Pons (tissue), 1 donor: ENCODE measurements at regions not wholly inside any gene's neighbourhood (a gene's known extent, or its start where the extent isn't known, plus 50 kb on each side); places are given as distances from the start of the nearest gene placed in this dataset.
"Not testable (repeated sequence)": the region's sequence is repeated elsewhere in the genome, so short reads cannot be mapped to it uniquely, and the experiment has no call there.

Experiments
- DNase-seq: peaks from one replicate; pipeline ENCODE4 v3.0.0-alpha.2; 2016; ENCODE audit warnings: low spot score

DNA sequence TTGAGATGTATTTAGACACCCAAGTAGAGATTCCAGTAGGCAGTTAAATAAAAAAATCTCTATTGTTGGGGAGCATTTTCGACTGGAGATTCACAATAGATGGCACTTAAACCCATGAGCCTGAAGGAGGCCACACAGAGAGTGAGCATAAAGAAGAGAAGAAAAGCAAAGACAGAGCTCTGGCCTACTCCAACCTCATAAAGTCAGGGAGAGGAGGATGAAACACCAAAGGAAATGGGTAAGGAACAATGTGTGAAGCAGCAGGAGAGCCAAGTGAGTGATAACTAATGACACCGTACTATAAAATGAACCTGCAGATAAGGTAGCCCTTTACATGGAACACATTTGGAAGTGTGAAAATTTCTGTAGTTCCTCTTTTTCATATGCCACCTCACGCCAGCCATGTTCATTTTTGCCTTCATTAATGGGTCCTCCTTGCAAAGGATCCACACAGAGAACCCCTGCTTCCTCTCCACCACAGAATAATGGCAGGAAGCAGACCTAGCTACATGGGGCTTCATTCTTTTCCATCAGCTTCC lies 150.0 kb upstream of the SYT10 start:
- DNase-seq: no peak

- no peak for DNase-seq
Measured at GRCh38 chr12:33593753-33594152, 154.1 kb upstream of the SYT10 start.

DNA sequence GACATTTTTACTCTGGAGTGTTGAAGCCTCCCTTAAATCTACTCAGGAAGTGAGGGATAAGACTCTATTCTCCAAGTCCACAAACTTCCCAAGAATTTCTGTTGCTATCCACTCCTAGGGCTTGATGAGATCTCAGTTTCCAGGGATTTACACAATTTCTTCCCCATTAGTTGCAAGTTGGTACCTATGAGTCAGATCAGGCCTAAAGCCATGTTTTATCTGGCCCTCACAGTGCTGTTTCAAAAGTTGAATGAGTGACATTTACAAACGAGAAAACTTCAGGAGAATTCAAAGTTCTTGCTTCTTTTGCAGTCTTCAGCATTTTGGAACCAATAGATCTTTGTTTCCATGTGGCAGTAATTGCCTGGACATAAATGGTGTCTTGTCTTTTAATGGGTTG lies 156.4 kb upstream of the SYT10 start:
- DNase-seq: no peak

DNA sequence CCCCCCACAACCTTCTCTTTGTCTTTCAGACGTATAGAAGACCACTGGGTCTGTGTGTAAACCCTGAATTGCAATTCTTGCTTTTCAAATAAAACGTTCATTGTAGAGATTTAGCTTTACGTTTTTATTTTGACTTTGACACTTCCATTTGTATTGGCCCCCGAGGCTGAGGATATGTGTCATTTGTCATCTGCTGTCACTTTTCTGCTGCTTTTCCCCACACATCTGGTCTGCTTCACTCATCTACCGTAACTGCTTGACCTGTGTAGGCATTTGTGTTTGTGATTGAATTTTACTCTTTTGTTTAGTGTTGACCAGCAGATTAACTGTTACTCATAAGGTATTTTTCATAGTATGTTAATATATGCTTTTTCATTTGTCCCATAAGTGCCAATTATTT lies 157.2 kb upstream of the SYT10 start:
- DNase-seq: no peak

DNA sequence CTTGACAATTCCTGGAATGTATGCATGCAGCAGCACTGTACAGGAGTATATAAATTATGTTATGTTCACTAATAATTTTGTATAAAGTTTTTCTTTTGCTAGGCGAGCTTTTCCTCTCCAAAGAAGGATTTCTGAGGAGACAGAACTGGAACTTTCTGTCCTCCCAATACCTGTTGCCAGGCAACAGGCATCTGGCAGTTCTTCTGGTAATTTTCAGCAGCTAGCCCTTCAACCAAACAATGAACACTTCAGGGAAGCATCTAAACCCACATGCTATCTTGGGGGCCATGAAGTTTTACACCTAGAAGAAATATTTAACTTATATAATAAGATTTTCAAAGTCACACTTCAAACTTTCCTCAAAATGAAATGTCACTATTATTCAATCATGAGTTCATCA lies 162.9 kb upstream of the SYT10 start:
- DNase-seq: no peak

DNA sequence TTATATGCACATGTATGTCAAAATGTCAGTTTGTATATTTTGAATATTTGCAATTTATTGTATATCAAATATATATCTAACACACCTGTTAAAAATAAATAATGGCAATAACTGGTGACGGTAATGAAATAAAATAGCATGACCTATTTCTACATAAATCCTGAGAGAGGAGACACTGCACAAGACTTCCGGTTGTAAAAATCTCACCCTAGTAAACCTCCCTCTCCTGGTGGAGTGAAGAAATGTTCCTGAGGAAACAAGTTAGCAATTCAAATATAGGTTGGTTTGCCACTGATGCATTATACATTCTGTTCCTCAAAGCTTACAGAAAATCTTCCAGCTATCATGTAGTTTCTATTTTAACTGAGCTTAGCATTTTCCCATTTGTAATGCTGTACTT lies 166.1 kb upstream of the SYT10 start:
- DNase-seq: no peak

GRCh38 chr12:33609910-33610309 lies 170.3 kb upstream of the SYT10 start:
- no peak for DNase-seq

DNA sequence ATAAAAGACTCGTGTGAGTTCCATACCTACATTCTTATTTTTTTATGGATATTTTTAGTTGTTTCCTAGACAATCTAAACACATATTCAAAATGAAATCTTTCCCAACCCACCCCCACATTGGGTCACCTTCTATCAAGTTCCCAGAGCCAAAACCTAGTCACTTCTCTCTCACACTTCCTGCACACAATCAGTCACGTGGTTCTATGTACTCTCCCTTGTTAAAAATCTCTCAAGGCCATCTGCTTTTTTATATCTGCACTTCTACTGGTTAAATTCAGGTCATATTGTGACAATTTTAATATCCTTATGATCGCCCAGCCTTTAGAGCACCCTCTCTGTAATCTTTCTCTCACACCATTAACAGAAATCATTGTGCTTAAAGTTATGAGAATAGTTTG lies 175.0 kb upstream of the SYT10 start:
- DNase-seq: no peak

- no peak for DNase-seq
Measured at GRCh38 chr12:33617218-33617617, 177.6 kb upstream of the SYT10 start.

DNA sequence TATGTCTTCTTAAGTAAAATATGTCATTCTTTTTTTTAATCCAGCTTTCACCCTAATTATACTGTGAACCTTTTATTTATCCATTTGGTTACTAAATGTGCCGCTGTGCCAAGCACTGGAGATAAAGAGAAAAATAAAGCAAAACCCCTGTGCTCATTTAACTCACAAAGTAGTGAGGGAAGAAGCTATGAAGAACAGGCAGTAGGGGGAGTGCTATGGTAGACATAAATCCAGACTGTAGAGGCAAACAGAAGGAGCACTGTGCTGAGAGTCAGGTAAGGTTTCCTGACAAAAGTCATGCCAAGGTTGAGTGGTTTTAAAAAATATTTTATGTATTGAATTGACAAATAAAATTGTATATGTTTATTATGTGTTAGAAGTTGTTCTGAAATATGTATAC lies 188.5 kb upstream of the SYT10 start:
- DNase-seq: no peak

GRCh38 chr12:33634544-33634943 lies 194.9 kb upstream of the SYT10 start:
- DNase-seq: no peak

DNA sequence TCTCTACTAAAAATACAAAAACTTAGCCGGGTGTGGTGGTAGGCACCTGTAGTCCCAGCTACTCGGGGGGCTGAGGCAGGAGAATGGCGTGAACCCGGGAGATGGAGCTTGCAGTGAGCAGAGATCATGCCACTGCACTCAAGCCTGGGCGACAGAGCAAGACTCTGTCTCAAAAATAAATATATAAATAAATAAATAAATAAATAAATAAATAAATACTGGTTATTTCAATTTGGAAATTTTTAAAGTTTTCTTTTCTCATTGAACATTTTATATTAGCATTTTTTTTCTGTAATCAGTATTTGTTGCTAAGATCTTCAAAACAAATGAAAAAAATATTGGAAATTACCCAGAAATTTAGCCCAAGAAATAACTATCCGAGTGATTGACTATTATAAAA lies 197.3 kb upstream of the SYT10 start:
- not testable (repeated sequence) for DNase-seq

- no peak for DNase-seq
Measured at GRCh38 chr12:33639975-33640374, 200.4 kb upstream of the SYT10 start.

DNA sequence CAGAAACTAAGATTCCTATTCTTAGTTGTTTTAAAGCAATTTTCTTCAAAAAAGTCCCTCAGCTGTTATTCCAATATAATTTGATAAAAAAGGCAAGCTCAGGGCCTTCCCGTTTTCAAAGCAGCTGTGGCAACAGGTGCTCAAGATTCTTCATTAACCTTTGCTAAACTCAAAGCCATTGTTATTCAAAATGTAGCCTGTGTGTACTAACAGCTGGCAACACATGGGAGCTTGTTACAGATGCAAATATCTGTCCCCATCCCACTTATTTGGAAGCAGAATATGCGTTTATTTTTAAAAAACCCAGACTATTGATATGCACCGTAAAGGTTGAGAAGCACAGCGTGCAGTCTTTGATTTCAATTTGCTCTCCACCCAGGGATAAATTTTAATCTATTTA lies 210.4 kb upstream of the SYT10 start:
- DNase-seq: no peak

- DNase-seq: no peak
Measured at GRCh38 chr12:33650832-33651231, 211.2 kb upstream of the SYT10 start.

- no peak for DNase-seq
Measured at GRCh38 chr12:33653362-33653761, 213.7 kb upstream of the SYT10 start.

GRCh38 chr12:33654313-33654712 lies 214.7 kb upstream of the SYT10 start:
- DNase-seq: no peak

- DNase-seq: no peak
Measured at GRCh38 chr12:33663000-33663654, 223.5 kb upstream of the SYT10 start.

- DNase-seq: no peak
Measured at GRCh38 chr12:33669349-33669748, 229.7 kb upstream of the SYT10 start.

DNA sequence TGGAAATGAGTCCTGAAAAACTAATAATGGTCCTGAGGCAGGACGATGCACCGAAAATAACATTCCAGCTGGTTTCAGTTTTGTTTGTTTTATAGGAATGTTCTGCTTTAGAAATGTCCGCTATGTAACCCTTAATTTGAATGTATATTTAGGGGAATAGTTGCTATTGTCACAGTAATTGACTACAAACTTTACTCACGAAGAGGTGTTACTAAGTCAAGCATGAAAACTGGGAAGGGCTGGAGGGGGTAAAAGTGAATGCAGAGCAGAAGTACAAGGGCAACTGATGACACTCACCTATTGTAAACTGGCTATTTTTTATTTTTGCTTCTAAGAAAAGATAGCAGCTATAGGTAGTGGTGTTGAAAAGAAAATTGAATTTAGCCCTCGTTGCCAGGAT lies 230.7 kb upstream of the SYT10 start:
- DNase-seq: no peak

- no peak for DNase-seq
Measured at GRCh38 chr12:33671676-33672075, 232.1 kb upstream of the SYT10 start.

- no peak for DNase-seq
Measured at GRCh38 chr12:33672836-33673577, 233.4 kb upstream of the SYT10 start.

- no peak for DNase-seq
Measured at GRCh38 chr12:33676866-33677265, 237.2 kb upstream of the SYT10 start.
